Neural cell (in vitro differentiated cells): ENCODE measurements at regions not wholly inside any gene's neighbourhood (a gene's known extent, or its start where the extent isn't known, plus 50 kb on each side); places are given as distances from the start of the nearest gene placed in this dataset.

Experiments
- H2AFZ ChIP-seq: fragments of 200-600, 300-800 bp; sonication (generic), shearing (Covaris generic); 2 replicates; pipeline ENCODE4 v1.6.0; 2014; ENCODE audit warnings: low read depth, mild to moderate bottlenecking, antibody characterized with exemption, low read length, moderate library complexity
- H3F3A ChIP-seq: fragments of 200-600 bp; shearing (Covaris generic); 2 replicates; pipeline ENCODE4 v1.6.1; 2016; ENCODE audit warnings: mild to moderate bottlenecking, moderate library complexity, mixed read lengths, antibody characterized with exemption, low read length; ENCODE audit not compliant: insufficient read depth, poor library complexity, severe bottlenecking
- H3K27ac ChIP-seq: fragments of 200-600, 300-800 bp; sonication (generic), shearing (Covaris generic); 2 replicates; pipeline ENCODE4 v1.5.1; 2014; ENCODE audit warnings: mild to moderate bottlenecking, low read length, moderate library complexity
- H3K27me3 ChIP-seq: fragments of 300-800, 200-600 bp; sonication (generic), shearing (Covaris generic); 2 replicates; pipeline ENCODE4 v1.6.0; 2014; ENCODE audit warnings: mild to moderate bottlenecking, low read depth, low read length, moderate library complexity; ENCODE audit not compliant: insufficient read depth
- H3K36me3 ChIP-seq: fragments of 300-800, 200-600 bp; sonication (generic), shearing (Covaris generic); 2 replicates; pipeline ENCODE4 v1.5.1; 2014; ENCODE audit warnings: mild to moderate bottlenecking, antibody characterized with exemption, low read length, moderate library complexity; ENCODE audit not compliant: insufficient read depth
- H3K4me2 ChIP-seq: fragments of 300-800, 200-600 bp; sonication (generic), shearing (Covaris generic); 2 replicates; pipeline ENCODE4 v1.6.0; 2014; ENCODE audit warnings: mild to moderate bottlenecking, low read length
- H3K4me3 ChIP-seq: fragments of 300-800, 200-600 bp; sonication (generic), shearing (Covaris generic); 2 replicates; pipeline ENCODE4 v1.5.1; 2014; ENCODE audit warnings: mild to moderate bottlenecking, low read length, moderate library complexity
- H3K79me2 ChIP-seq: fragments of 200-600 bp; shearing (Covaris generic); replicated peaks from 2 replicates; pipeline ENCODE4 v1.6.0; 2014; ENCODE audit warnings: mild to moderate bottlenecking, low read length, moderate library complexity; ENCODE audit not compliant: insufficient read depth
- H3K9ac ChIP-seq: fragments of 300-800, 200-600 bp; sonication (generic), shearing (Covaris generic); 2 replicates; pipeline ENCODE4 v1.6.1; 2016; ENCODE audit warnings: mild to moderate bottlenecking, low read length, mixed read lengths
- H3K9me2 ChIP-seq: fragments of 200-600 bp; shearing (Covaris generic); 2 replicates; pipeline ENCODE4 v1.6.1; 2016; ENCODE audit warnings: mild to moderate bottlenecking, low read length, mixed read lengths; ENCODE audit not compliant: insufficient read depth
- H3K9me3 ChIP-seq: fragments of 200-600, 300-800 bp; sonication (generic), shearing (Covaris generic); 2 replicates; pipeline ENCODE4 v1.6.1; 2016; ENCODE audit warnings: mild to moderate bottlenecking, mixed run types, low read length, moderate library complexity, mixed read lengths
- H4K20me1 ChIP-seq: fragments of 200-600 bp; shearing (Covaris generic); 2 replicates; pipeline ENCODE4 v1.6.1; 2016; ENCODE audit warnings: mild to moderate bottlenecking, mixed run types; ENCODE audit not compliant: insufficient read depth
- CTCF ChIP-seq: fragments of 450-650 bp; IDR thresholded peaks from 2 replicates; pipeline ENCODE4 v1.5.1; 2014; ENCODE audit warnings: antibody characterized with exemption, mild to moderate bottlenecking, moderate library complexity; ENCODE audit not compliant: poor library complexity, severe bottlenecking
- EP300 ChIP-seq: fragments of 450-650 bp; conservative IDR thresholded peaks from 2 replicates; pipeline ENCODE4 v1.6.1; 2014; ENCODE audit warnings: antibody characterized with exemption, mild to moderate bottlenecking, moderate library complexity; ENCODE audit not compliant: poor library complexity, severe bottlenecking
- EZH2 ChIP-seq: fragments of 200-600, 300-800 bp; shearing (Covaris generic), sonication (generic); IDR thresholded peaks from 2 replicates; pipeline ENCODE4 v1.6.1; 2014; ENCODE audit warnings: antibody characterized with exemption, low read length, borderline replicate concordance, mild to moderate bottlenecking; ENCODE audit not compliant: insufficient read depth, poor library complexity, severe bottlenecking
- MXI1 ChIP-seq: fragments of 450-650 bp; conservative IDR thresholded peaks from 2 replicates; pipeline ENCODE4 v1.6.1; 2014; ENCODE audit warnings: antibody characterized with exemption, mild to moderate bottlenecking; ENCODE audit not compliant: poor library complexity, severe bottlenecking
- POLR2AphosphoS5 ChIP-seq: IDR thresholded peaks from 2 replicates; pipeline ENCODE4 v1.6.1; 2012
- RAD21 ChIP-seq: fragments of 450-650 bp; conservative IDR thresholded peaks from 2 replicates; pipeline ENCODE4 v1.6.1; 2014; ENCODE audit warnings: antibody characterized with exemption, mild to moderate bottlenecking, moderate library complexity
- REST ChIP-seq: IDR thresholded peaks from 2 replicates; pipeline ENCODE4 v1.6.1; 2012; ENCODE audit warnings: borderline replicate concordance
- SMC3 ChIP-seq: fragments of 450-650 bp; conservative IDR thresholded peaks from 2 replicates; pipeline ENCODE4 v1.6.1; 2014; ENCODE audit warnings: antibody characterized with exemption, mild to moderate bottlenecking, moderate library complexity; ENCODE audit not compliant: poor library complexity
- TAF1 ChIP-seq: IDR thresholded peaks from 2 replicates; pipeline ENCODE4 v1.6.1; 2012; ENCODE audit warnings: low read depth

- no peaks in the 10 kb centered on the region for H3K79me2 ChIP-seq
- H3F3A ChIP-seq: no peaks in the 10 kb centered on the region
- no peak overlapping the region for H2AFZ ChIP-seq
- H3K27me3 ChIP-seq: no peaks in the 10 kb centered on the region
- no peak overlapping the region for H3K9ac ChIP-seq
- H3K9me2 ChIP-seq: no peaks in the 10 kb centered on the region
- no peak overlapping the region for H3K27ac ChIP-seq
- H3K4me3 ChIP-seq: no peak overlapping the region
- no peaks in the 10 kb centered on the region for H4K20me1 ChIP-seq
- H3K4me2 ChIP-seq: no peak overlapping the region
- no peaks in the 10 kb centered on the region for H3K9me3 ChIP-seq
- TF ChIP-seq EZH2 (no peak), RAD21 (no peak), REST (no peak), TAF1 (no peak), SMC3 (no peak), POLR2AphosphoS5 (no peak), MXI1 (no peak), CTCF (no peak), EP300 (no peak)
- H3K36me3 ChIP-seq: no peaks in the 10 kb centered on the region
These were observed 192.4 kb upstream of the IGF1R start for GRCh38 chr15:98455904-98456303.

- no peaks in the 10 kb centered on the region for H4K20me1 ChIP-seq
- no peak overlapping the region for H3K4me3 ChIP-seq
- no peak overlapping the region for H2AFZ ChIP-seq
- TF ChIP-seq TAF1 (no peak), REST (no peak), MXI1 (no peak), CTCF (no peak), EZH2 (no peak), SMC3 (no peak), POLR2AphosphoS5 (no peak), RAD21 (no peak), EP300 (no peak)
- no peaks in the 10 kb centered on the region for H3K36me3 ChIP-seq
- no peaks in the 10 kb centered on the region for H3K79me2 ChIP-seq
- H3K27me3 ChIP-seq: no peaks in the 10 kb centered on the region
- H3K27ac ChIP-seq: no peak overlapping the region
- H3K9me3 ChIP-seq: no peaks in the 10 kb centered on the region
- no peaks in the 10 kb centered on the region for H3F3A ChIP-seq
- H3K9ac ChIP-seq: no peak overlapping the region
- H3K4me2 ChIP-seq: no peak overlapping the region
- H3K9me2 ChIP-seq: no peaks in the 10 kb centered on the region
These were observed 171.8 kb upstream of the IGF1R start for GRCh38 chr15:98476559-98476958.
